ENCODE measurements at regions not wholly inside any gene's neighbourhood (a gene's known extent, or its start where the extent isn't known, plus 50 kb on each side); places are given as distances from the start of the nearest gene placed in this dataset.

GRCh38 chrX:42123369-42123768, 200.0 kb upstream of the CASK start:
- Histone ChIP-seq H3K36me3 (ENCODE audit: insufficient read depth, low read length, poor library complexity, severe bottlenecking) (no peaks in the 10 kb centered on the region), H3K27me3 (replicated peaks; ENCODE audit: insufficient read depth, low read depth, low read length, poor library complexity) (no peaks in the 10 kb centered on the region), H3K4me1 (ENCODE audit: insufficient read depth, low read length, poor library complexity, severe bottlenecking) (no peaks in the 10 kb centered on the region), H3K27ac (ENCODE audit: low read depth, low read length, poor library complexity, severe bottlenecking) (no peak overlapping the region), H3K9me3 (ENCODE audit: low read depth, low read length, poor library complexity, severe bottlenecking) (no peaks in the 10 kb centered on the region), H3K4me3 (ENCODE audit: low read depth, low read length, poor library complexity, severe bottlenecking) (no peak overlapping the region)
- no peak for DNase-seq (ENCODE audit: low spot score)
- POLR2A ChIA-PET (ENCODE audit: low non-redundant PET): no interaction called here
- no peak for TF ChIP-seq EZH2 (IDR thresholded peaks at IDR 0.05; ENCODE audit: borderline replicate concordance, low read depth, low read length, poor library complexity, severe bottlenecking)
- TF ChIP-seq CTCF (conservative IDR thresholded peaks at IDR 0.05; ENCODE audit: low read depth, low read length): no peak
- intact Hi-C loops (cut with micrococcal nuclease; ENCODE audit: unreplicated experiment): no loop called here
- CTCF ChIA-PET: no interaction called here
- no TSS peak for BruUV-seq (replicated peaks)

GRCh38 chrX:42119076-42119475, 195.7 kb upstream of the CASK start:
- no peak for TF ChIP-seq EZH2 (IDR thresholded peaks at IDR 0.05; ENCODE audit: borderline replicate concordance, low read depth, low read length, poor library complexity, severe bottlenecking)
- TF ChIP-seq CTCF (conservative IDR thresholded peaks at IDR 0.05; ENCODE audit: low read depth, low read length): no peak
- no peaks in the 10 kb centered on the region for H3K27me3 ChIP-seq (replicated peaks; ENCODE audit: insufficient read depth, low read depth, low read length, poor library complexity)
- H3K9me3 ChIP-seq (ENCODE audit: low read depth, low read length, poor library complexity, severe bottlenecking): no peaks in the 10 kb centered on the region
- H3K4me1 ChIP-seq (ENCODE audit: insufficient read depth, low read length, poor library complexity, severe bottlenecking): no peaks in the 10 kb centered on the region
- CTCF ChIA-PET: no interaction called here
- BruUV-seq (replicated peaks): no TSS peak
- intact Hi-C loops (cut with micrococcal nuclease; ENCODE audit: unreplicated experiment): no loop called here
- peak; percentile 52 for DNase-seq (ENCODE audit: low spot score)
- no peaks in the 10 kb centered on the region for H3K36me3 ChIP-seq (ENCODE audit: insufficient read depth, low read length, poor library complexity, severe bottlenecking)
- POLR2A ChIA-PET (ENCODE audit: low non-redundant PET): no interaction called here
- H3K27ac ChIP-seq (ENCODE audit: low read depth, low read length, poor library complexity, severe bottlenecking): no peak overlapping the region
- H3K4me3 ChIP-seq (ENCODE audit: low read depth, low read length, poor library complexity, severe bottlenecking): no peak overlapping the region

- Histone ChIP-seq H3K4me1 (ENCODE audit: insufficient read depth, low read length, poor library complexity, severe bottlenecking) (no peaks in the 10 kb centered on the region), H3K36me3 (ENCODE audit: insufficient read depth, low read length, poor library complexity, severe bottlenecking) (no peaks in the 10 kb centered on the region), H3K9me3 (ENCODE audit: low read depth, low read length, poor library complexity, severe bottlenecking) (no peaks in the 10 kb centered on the region), H3K27ac (ENCODE audit: low read depth, low read length, poor library complexity, severe bottlenecking) (no peak overlapping the region), H3K27me3 (replicated peaks; ENCODE audit: insufficient read depth, low read depth, low read length, poor library complexity) (no peaks in the 10 kb centered on the region), H3K4me3 (ENCODE audit: low read depth, low read length, poor library complexity, severe bottlenecking) (no peak overlapping the region)
- intact Hi-C loops (cut with micrococcal nuclease; ENCODE audit: unreplicated experiment): no loop called here
- ChIA-PET CTCF (no interaction called here), POLR2A (ENCODE audit: low non-redundant PET) (no interaction called here)
- no peak for TF ChIP-seq CTCF (conservative IDR thresholded peaks at IDR 0.05; ENCODE audit: low read depth, low read length)
- TF ChIP-seq EZH2 (IDR thresholded peaks at IDR 0.05; ENCODE audit: borderline replicate concordance, low read depth, low read length, poor library complexity, severe bottlenecking): no peak
- BruUV-seq (replicated peaks): no TSS peak
- DNase-seq (ENCODE audit: low spot score): no peak
These were observed 194.0 kb upstream of the CASK start for GRCh38 chrX:42117318-42117717.

All from A673 (cell line).